H9 (cell line): ENCODE measurements at regions not wholly inside any gene's neighbourhood (a gene's known extent, or its start where the extent isn't known, plus 50 kb on each side); places are given as distances from the start of the nearest gene placed in this dataset.

ENCODE experiments used
- DNase-seq: peaks from one replicate; pipeline ENCODE4 v3.0.0-alpha.2; 2017
- H2AFZ ChIP-seq: one replicate; pipeline ENCODE4 v1.6.1; 2013; ENCODE audit warnings: mild to moderate bottlenecking, low read length, control low read depth, moderate library complexity
- H2AK5ac ChIP-seq: 2 replicates; pipeline ENCODE4 v1.6.1; 2013; ENCODE audit warnings: low read length, control low read depth, mixed read lengths; ENCODE audit not compliant: insufficient read length
- H2BK120ac ChIP-seq: one replicate; pipeline ENCODE4 v1.6.1; 2013; ENCODE audit warnings: low read depth, mild to moderate bottlenecking, low read length, control low read depth, inconsistent platforms; ENCODE audit not compliant: poor library complexity, severe bottlenecking
- H2BK12ac ChIP-seq: 2 replicates; pipeline ENCODE4 v1.6.1; 2013; ENCODE audit warnings: low read length, control low read depth, mixed read lengths, low read depth; ENCODE audit not compliant: insufficient read length
- H2BK15ac ChIP-seq: 2 replicates; pipeline ENCODE4 v1.6.1; 2013; ENCODE audit warnings: low read depth, low read length, control low read depth
- H2BK20ac ChIP-seq: one replicate; pipeline ENCODE4 v1.6.1; 2013; ENCODE audit warnings: low read depth, mild to moderate bottlenecking, low read length, control low read depth, inconsistent platforms; ENCODE audit not compliant: poor library complexity, severe bottlenecking
- H2BK5ac ChIP-seq: 2 replicates; pipeline ENCODE4 v1.6.1; 2013; ENCODE audit warnings: low read length, control low read depth, mixed read lengths; ENCODE audit not compliant: insufficient read length
- H3K14ac ChIP-seq: 2 replicates; pipeline ENCODE4 v1.6.1; 2013; ENCODE audit warnings: low read length, control low read depth; ENCODE audit not compliant: insufficient read depth
- H3K18ac ChIP-seq: 2 replicates; pipeline ENCODE4 v1.6.1; 2013; ENCODE audit warnings: low read depth, mild to moderate bottlenecking, mixed read lengths, low read length, control low read depth; ENCODE audit not compliant: insufficient read length
- H3K23ac ChIP-seq: 2 replicates; pipeline ENCODE4 v1.6.1; 2013; ENCODE audit warnings: low read length, control low read depth, mixed read lengths, low read depth; ENCODE audit not compliant: insufficient read length
- H3K23me2 ChIP-seq: 2 replicates; pipeline ENCODE4 v1.6.1; 2013; ENCODE audit warnings: low read depth, mild to moderate bottlenecking, mixed read lengths, low read length, control low read depth; ENCODE audit not compliant: insufficient read length, poor library complexity, severe bottlenecking
- H3K27ac ChIP-seq: 2 replicates; pipeline ENCODE4 v1.5.1; 2013; ENCODE audit warnings: low read length, control low read depth, mixed read lengths, low read depth; ENCODE audit not compliant: insufficient read length
- H3K27me3 ChIP-seq: 2 replicates; pipeline ENCODE4 v1.6.1; 2013; ENCODE audit warnings: low read length, control low read depth, inconsistent platforms; ENCODE audit not compliant: insufficient read depth
- H3K4ac ChIP-seq: 2 replicates; pipeline ENCODE4 v1.6.1; 2013; ENCODE audit warnings: low read depth, mild to moderate bottlenecking, control low read depth, inconsistent platforms, low read length, moderate library complexity
- H3K4me1 ChIP-seq: 2 replicates; pipeline ENCODE4 v1.6.1; 2013; ENCODE audit warnings: low read length, control low read depth, inconsistent platforms; ENCODE audit not compliant: insufficient read depth
- H3K4me2 ChIP-seq: 2 replicates; pipeline ENCODE4 v1.6.1; 2013; ENCODE audit warnings: low read length, control low read depth, mixed read lengths; ENCODE audit not compliant: insufficient read length, insufficient read depth
- H3K56ac ChIP-seq: 2 replicates; pipeline ENCODE4 v1.6.1; 2013; ENCODE audit warnings: low read depth, mild to moderate bottlenecking, mixed read lengths, low read length, control low read depth; ENCODE audit not compliant: insufficient read length
- H3K79me1 ChIP-seq: 2 replicates; pipeline ENCODE4 v1.6.1; 2013; ENCODE audit warnings: low read depth, mild to moderate bottlenecking, moderate library complexity, low read length, control low read depth, inconsistent platforms; ENCODE audit not compliant: insufficient read depth, poor library complexity, severe bottlenecking
- H3K79me2 ChIP-seq: 2 replicates; pipeline ENCODE4 v1.6.1; 2013; ENCODE audit warnings: low read length, control low read depth, inconsistent platforms; ENCODE audit not compliant: insufficient read depth
- H3K9ac ChIP-seq: 2 replicates; pipeline ENCODE4 v1.6.1; 2013; ENCODE audit warnings: low read length, control low read depth, mixed read lengths; ENCODE audit not compliant: insufficient read length; ENCODE audit errors: extremely low read depth
- H3K9me3 ChIP-seq: one replicate; pipeline ENCODE4 v1.6.1; 2013; ENCODE audit warnings: low read depth, low read length, inconsistent platforms; ENCODE audit not compliant: control insufficient read depth
- H3T11ph ChIP-seq: one replicate; pipeline ENCODE4 v1.6.1; 2013; ENCODE audit warnings: mild to moderate bottlenecking, low read length, control low read depth, inconsistent platforms
- H4K20me1 ChIP-seq: one replicate; pipeline ENCODE4 v1.6.1; 2013; ENCODE audit not compliant: control insufficient read depth, insufficient read length, insufficient read depth
- H4K5ac ChIP-seq: 2 replicates; pipeline ENCODE4 v1.6.1; 2013; ENCODE audit warnings: low read depth, mild to moderate bottlenecking, mixed read lengths, low read length, control low read depth; ENCODE audit not compliant: insufficient read length
- H4K8ac ChIP-seq: replicated peaks from 2 replicates; pipeline ENCODE4 v1.6.1; 2013; ENCODE audit warnings: low read length, control low read depth, mixed read lengths, low read depth; ENCODE audit not compliant: insufficient read length
- H4K91ac ChIP-seq: 2 replicates; pipeline ENCODE4 v1.6.1; 2013; ENCODE audit warnings: low read depth, mild to moderate bottlenecking, moderate library complexity, mixed read lengths, low read length, control low read depth; ENCODE audit not compliant: insufficient read length
- H3K27ac Mint-ChIP-seq, 3 experiments: 2 replicates in 2 of 3; 3 replicates in 1 of 3; pipeline ENCODE4 v1.8.0; 2020 to 2021; ENCODE audit warnings: mixed read lengths in 3 of 3, mild to moderate bottlenecking in 1 of 3, moderate library complexity in 1 of 3
- H3K27me3 Mint-ChIP-seq: 2 replicates; pipeline ENCODE4 v1.8.0; 2021; ENCODE audit warnings: low read depth, mild to moderate bottlenecking, moderate library complexity, mixed read lengths
- H3K36me3 Mint-ChIP-seq, 3 experiments: 2 replicates in 2 of 3; 3 replicates in 1 of 3; pipeline ENCODE4 v1.8.0; 2020 to 2021; ENCODE audit warnings: low read depth in 3 of 3, mixed read lengths in 3 of 3; ENCODE audit not compliant: insufficient read depth in 1 of 3
- H3K4me1 Mint-ChIP-seq, 2 experiments: 2 replicates each; pipeline ENCODE4 v1.8.0; 2020; ENCODE audit warnings: mixed read lengths in 2 of 2
- H3K4me3 Mint-ChIP-seq, 2 experiments: 2 replicates in 1 of 2; 3 replicates in 1 of 2; pipeline ENCODE4 v1.8.0; 2020 to 2021; ENCODE audit warnings: mild to moderate bottlenecking in 2 of 2, mixed read lengths in 2 of 2, moderate library complexity in 1 of 2
- H3K9me3 Mint-ChIP-seq, 2 experiments: 2 replicates in 1 of 2; 3 replicates in 1 of 2; pipeline ENCODE4 v1.8.0; 2020; ENCODE audit warnings: mild to moderate bottlenecking in 2 of 2, mixed read lengths in 2 of 2, moderate library complexity in 1 of 2
- WGBS: extraction: QIAGEN DNeasy Blood & Tissue Kit; methylation state at CpG from one replicate; pipeline ENCODE4 v1.1.7; 2013; ENCODE audit warnings: missing lambda C conversion rate, low lambda C conversion rate, mixed read lengths; ENCODE audit not compliant: insufficient read length; ENCODE audit errors: extremely low coverage; 5-methylcytosine and 5-hydroxymethylcytosine counted together
- TF ChIP-seq, protein P1 (sequence below): fragments of 200-600 bp; sonication (generic); conservative IDR thresholded peaks from 3 replicates; pipeline ENCODE4 v1.8.0; 2021; ENCODE audit warnings: antibody characterized with exemption, mild to moderate bottlenecking

DNA sequence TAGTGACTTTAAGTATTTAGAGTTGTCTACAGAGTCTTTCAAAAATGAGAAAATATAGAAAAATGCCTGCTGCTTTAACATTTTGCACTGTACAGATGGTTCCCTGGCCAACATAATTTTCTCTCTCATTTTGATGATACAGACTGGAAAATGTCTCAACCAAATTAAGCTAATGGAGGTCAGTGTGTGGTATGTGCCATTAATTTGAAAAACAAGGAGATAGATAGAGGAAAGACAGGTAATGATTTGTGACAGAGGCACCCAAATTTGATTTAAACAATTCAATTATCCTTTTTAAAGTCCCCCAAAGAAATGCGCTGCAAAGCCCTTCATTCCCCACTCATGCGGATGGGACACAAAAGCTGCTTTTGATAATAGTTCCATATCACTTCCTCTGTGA, 140.0 kb downstream of the ASCL1 start:
- Histone ChIP-seq H3K14ac (no peak overlapping the region), H3K9me3 (no peaks in the 10 kb centered on the region), H2BK120ac (no peak overlapping the region), H4K8ac (no peak overlapping the region), H3K4me2 (no peak overlapping the region), H4K91ac (no peak overlapping the region), H3K56ac (no peak overlapping the region), H2BK15ac (no peak overlapping the region), H4K5ac (no peak overlapping the region), H2BK12ac (no peak overlapping the region), H3K23ac (no peak overlapping the region), H2BK20ac (no peak overlapping the region), H3K18ac (no peak overlapping the region), H4K20me1 (no peaks in the 10 kb centered on the region), H3K79me2 (no peaks in the 10 kb centered on the region), H3K23me2 (no peaks in the 10 kb centered on the region), H3K27ac (no peak overlapping the region), H2AFZ (no peak overlapping the region), H2AK5ac (no peak overlapping the region), H2BK5ac (no peak overlapping the region), H3T11ph (no peak overlapping the region), H3K79me1 (no peaks in the 10 kb centered on the region), H3K27me3 (no peaks in the 10 kb centered on the region), H3K4me1 (no peaks in the 10 kb centered on the region), H3K9ac (no peak overlapping the region), H3K4ac (no peak overlapping the region)
- TF ChIP-seq, protein P1, sequence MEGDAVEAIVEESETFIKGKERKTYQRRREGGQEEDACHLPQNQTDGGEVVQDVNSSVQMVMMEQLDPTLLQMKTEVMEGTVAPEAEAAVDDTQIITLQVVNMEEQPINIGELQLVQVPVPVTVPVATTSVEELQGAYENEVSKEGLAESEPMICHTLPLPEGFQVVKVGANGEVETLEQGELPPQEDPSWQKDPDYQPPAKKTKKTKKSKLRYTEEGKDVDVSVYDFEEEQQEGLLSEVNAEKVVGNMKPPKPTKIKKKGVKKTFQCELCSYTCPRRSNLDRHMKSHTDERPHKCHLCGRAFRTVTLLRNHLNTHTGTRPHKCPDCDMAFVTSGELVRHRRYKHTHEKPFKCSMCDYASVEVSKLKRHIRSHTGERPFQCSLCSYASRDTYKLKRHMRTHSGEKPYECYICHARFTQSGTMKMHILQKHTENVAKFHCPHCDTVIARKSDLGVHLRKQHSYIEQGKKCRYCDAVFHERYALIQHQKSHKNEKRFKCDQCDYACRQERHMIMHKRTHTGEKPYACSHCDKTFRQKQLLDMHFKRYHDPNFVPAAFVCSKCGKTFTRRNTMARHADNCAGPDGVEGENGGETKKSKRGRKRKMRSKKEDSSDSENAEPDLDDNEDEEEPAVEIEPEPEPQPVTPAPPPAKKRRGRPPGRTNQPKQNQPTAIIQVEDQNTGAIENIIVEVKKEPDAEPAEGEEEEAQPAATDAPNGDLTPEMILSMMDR, result no peak
- Mint-ChIP-seq H3K27me3 (no peaks in the 10 kb centered on the region; the same call in 1 of the 2 replicates), H3K4me3 (no peak overlapping the region), H3K36me3 (no peaks in the 10 kb centered on the region), H3K4me1 (peaks cover 8 to 9% of the 10 kb centered on the region in 2 experiments), H3K27ac (no peak overlapping the region; a peak in 1 of 7 replicates), H3K9me3 (no peaks in the 10 kb centered on the region)
- no peak for DNase-seq
- WGBS, result no CpG with 5 or more reads among the region's 2 CpGs
